ENCODE measurements at regions not wholly inside any gene's neighbourhood (a gene's known extent, or its start where the extent isn't known, plus 50 kb on each side); places are given as distances from the start of the nearest gene placed in this dataset.

DNA sequence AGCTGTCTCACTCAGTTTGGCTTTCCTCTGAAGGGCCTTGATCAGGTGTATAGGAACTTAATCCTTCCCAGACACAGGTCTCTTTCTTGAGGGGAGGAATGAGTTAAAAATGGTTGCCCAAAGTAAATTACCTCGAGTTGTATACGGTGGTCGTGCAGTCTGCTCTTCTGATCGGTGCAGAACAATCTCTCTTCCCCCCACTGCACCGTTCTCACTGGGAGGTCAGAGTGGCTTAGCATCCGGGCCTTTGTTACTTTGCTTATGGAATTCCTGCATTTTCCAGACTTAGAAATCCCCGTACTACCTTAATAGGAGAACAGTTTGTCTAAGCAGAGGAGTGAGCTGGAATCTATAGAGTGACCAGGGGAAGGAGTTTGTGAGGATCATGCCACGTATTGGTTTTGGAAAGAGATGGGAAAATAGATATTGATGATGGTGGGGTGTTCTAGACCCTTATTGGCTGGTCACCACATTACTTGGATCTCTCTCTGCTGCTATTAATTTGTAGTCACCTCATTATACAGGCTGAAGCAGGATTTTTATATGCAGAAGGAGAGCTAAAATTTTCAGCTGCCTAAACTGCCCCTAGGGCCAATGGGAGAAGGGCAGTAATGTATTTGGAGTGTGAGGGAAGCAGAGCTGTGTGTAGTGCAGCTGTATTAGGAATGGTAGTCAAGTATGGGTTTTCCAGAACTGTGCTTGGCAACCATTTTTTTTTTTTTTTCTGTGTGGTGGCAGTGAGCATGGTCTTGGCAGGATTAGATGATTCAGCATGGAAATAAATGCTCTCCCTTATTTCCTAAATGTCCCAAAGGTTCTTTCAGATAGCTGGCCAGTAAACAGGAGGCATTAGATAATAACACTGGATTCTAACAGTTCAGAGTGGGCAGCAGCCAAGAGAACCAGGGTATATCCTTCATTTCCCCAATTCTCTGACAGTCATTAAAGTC, 81.5 kb downstream of the NDUFS5 start:
- no peak for FAIRE-seq
- DNase-seq (ENCODE audit: low spot score): peak; percentile 9

DNA sequence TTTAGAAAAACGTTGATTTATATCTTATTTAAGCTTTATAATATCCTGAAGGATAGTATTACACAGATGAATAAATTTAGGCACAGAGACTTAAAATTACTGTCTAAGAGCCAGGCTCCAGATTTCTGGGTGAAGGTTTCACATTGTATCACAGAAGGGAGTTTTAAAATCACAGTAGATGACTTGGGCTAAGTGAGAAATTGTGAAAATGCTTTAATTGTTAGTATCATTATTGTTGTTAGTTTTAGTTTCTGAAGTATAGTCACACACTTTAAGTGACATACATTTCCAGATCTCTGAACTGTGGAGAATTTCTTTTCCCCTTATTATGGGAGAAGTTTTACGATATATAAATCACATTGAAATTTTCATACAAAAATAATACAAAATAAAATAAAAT, 83.5 kb downstream of the NDUFS5 start:
- DNase-seq (ENCODE audit: low spot score) (no peak), FAIRE-seq (peak; percentile 39)

DNA sequence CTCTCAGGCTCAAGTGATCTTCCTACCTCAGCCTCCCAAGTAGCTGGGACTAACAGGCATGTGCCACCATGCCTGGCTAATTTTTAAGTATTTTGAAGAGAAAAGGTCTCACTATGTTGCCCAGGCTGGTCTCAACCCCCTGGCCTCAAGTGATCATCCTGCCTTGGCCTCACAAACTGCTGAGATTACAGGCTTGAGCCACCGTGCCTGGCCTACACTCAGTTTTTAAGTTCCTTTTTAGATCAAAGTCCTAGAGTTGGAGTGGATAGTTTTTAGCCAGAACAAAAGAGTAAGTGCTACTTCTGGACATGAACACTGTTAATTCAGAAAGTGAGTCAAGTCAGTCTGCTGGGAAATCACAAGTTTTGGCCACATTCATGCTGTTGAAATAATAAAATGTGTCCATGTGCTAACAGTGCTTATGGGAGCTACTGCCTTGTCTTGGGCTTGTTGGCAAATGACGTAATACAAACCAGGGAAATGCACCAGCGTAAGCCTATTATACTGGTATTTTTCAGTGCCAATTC, 84.2 kb downstream of the NDUFS5 start:
- DNase-seq (ENCODE audit: low spot score) (no peak), FAIRE-seq (no peak)

DNA sequence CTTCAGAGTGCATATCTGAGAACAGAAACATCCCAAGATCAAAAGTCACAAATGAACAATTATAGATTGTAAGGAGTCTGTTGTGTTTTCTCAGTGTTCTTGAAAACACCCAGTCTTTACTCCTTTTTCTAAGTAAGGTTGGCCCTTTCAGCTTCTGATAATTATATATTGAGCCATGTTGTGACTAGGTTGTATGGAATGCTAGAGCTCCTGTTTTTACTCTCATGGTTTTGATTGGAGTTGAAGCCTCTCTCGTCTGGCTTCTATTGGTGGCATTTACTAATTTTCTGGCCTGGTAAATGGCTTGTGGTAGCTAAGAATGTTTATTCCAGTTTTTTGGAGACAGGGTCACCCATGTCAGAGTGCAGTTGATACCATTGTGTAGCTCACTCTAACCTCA, 84.7 kb downstream of the NDUFS5 start:
- no peak for DNase-seq (ENCODE audit: low spot score)
- no peak for FAIRE-seq

DNA sequence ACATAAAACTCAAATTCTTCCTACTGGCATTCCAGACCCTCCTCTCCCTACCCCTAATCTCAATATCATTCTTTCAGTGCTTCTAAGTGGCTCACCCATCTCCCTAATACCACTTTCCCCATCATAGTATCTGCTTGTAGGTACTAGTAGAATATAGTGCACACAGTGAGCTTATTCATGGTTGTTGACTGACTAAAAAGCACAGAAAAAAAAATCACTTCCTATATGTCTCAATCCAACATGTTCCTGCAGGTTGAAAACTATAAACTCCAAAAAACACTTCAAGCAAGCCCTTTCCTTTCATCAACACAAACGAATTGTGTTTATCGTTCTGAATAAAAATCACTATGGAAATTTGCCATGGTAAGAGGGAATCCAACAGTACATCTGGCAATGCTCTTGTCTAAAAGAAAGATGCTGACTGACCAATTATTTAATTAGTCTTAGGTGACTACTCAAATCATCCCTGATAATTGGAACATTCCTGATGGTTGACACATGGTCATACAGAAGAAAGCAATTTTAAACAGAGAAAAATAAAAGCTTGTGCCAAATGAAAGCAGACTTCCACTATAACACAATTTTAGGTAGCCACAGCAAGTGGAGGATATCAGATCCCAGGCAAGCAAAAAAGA, 87.1 kb downstream of the NDUFS5 start:
- DNase-seq (ENCODE audit: low spot score): no peak
- no peak for FAIRE-seq

DNA sequence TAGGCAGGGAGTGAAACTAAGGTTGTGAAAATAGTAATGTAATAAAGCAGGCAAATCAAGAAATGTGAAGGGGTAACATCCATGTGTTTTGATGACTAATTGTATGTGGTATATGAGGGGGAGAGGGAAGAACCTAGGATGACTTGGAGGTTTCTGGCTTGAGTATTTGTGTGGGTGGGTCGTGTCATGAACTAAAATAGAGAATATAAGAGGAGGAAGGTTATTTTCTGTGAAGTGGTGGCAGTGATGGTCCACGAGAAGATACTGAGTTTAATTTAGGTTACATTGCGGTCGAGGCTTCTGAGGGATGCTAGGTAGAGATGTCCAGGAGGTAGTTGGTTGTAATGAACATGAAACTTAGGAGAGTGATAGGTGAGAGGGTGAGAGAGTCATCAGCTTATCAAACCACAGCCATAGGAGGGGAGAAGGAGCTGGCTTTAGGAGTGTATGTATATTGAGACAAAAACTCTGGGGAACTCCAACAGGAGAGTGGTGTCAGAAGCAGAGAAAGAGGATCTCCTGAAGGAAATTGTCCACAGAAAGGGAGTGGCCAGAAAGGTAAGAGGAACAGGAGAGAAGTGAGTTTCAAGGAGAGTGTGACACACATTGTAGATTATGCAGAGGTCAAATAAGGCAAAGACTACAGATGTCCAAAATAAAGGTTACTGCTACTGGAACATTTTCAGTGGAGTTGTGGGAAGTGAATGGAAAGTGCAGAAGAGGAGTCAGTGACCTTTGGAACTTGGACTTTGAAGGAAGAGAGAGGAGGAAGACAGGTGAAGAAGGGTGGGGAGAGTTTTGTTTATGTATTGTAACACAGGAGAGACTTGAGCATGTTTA, 89.0 kb upstream of the MACF1 start:
- peak; percentile 37 for DNase-seq (ENCODE audit: low spot score)
- peak; percentile 8 for FAIRE-seq

DNA sequence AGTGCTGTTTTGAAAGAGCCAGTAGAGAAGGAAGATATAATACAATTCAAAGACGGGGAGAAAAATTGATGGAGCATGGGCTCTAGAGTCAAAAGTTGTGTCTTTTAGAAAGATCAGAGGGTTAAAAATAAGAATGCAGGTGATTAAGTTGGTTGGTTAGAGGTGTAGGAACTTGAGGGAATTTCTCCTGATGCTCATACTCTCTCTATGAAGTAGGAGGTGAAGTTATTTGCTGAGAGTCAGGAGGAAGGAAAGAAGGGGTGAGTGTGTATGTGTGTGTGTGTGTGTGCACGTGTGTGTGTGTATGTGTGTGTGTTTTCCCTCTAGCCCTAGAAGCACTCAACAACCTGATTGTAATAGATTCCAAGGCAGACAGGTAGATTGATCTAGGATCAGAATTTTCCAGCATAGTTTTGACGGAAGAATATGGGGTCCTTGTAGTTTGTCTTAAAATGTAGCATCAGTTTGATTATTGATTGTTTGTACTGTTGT, 88.3 kb upstream of the MACF1 start:
- no peak for FAIRE-seq
- DNase-seq (ENCODE audit: low spot score): no peak

DNA sequence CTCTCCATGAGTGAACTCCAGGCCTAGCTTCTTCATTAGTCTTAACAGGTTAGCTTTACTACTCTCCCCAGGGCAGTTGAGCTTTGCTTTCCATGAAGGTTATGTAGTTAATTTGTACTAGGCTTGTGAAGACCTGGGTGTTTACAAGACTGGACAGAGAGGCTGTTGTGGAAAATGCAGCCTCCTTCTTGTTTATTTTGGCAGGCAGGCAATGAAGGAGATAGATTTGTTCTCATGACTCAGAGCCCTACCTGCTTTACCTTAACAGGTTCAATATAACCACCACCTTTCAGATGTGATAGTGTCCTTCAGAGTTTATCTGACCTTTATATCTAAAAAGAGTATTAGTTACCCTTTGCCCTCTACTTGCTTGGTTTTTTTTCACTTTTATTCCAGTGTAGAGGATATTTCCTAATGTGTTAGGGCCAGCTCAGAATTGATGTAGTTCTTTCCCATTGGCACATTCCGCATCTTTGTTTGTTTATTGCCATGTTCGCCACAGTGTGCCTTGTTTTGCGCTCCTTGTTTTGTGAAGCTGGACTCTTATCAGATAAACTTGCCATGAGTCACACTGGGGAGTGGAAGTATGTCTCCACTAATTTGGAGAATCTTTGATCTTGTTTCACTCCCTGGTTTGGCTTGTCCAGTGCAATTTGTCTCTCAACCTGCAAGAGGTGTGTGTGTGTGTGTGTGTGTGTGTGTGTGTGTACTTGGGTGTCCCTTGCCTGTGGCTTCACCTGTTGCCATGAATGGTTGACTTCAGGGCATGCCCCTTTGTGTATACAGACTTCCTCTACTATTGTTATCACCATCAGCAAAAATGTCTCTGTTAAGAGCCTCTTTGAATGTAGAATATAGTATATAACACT, 87.4 kb upstream of the MACF1 start:
- DNase-seq (ENCODE audit: low spot score) (no peak), FAIRE-seq (no peak)

DNA sequence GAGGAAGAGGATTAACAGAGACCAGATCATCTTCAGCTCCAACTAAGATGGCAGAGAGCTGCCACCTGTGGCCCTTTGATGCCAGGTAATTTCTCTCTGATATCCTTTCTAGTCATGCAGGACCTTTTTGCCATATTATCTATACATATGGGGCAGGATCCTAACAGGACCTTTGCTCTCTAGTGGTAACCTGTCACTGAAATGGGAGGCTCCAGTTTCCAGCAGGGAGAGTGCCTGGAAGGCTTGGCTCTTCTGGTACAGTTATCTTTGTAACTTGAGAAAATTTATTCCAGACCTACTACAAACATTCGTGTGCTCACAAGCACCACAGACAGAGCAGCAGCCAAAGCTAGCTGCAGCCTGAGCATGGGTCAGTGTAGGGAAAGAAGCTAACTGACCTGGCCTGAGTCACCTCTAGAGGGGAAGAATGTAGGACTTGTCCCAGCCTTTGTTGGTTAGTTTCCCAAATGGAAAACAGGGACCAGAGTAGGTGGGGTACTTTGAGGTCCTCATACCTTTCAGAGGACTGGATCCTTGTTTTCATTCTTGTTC, 86.5 kb upstream of the MACF1 start:
- DNase-seq (ENCODE audit: low spot score): no peak
- FAIRE-seq: no peak

DNA sequence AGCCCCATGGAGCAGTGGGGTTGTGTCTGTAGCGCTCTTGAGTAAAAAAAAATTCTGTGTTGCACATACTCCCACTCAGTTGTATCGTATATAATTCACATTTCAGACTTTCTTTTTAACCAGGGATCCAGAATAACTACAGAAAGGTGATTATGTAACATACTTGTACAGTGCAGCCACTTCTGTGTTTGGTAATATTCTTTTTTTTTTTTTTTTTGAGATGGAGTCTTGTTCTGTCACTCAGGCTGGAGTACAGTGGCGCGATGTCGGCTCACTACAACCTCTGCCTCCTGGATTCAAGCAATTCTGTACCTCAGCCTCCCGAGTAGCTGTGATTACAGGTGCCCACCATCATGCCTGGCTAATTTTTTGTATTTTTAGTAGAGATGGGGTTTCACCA, 82.4 kb upstream of the MACF1 start:
- DNase-seq (ENCODE audit: low spot score) (no peak), FAIRE-seq (no peak)

DNA sequence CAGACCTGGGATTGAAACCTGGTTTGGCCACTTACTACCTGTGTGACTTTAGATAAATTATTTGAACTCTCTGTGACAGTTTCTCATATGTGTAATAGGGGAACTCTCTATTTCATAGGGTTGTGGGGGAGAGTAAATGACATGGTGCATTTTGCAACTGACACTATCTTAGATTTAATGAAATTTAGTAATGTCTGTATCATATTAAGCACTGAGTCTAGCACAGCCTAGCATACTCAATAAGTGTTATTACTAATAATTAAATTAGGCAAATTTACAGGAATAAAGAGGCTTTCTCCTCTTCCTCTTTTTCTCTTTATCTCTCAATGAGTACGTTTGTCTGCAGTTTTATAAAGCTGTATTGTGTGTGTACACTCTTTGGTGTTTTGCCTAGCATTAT, 80.2 kb upstream of the MACF1 start:
- no peak for FAIRE-seq
- DNase-seq (ENCODE audit: low spot score): no peak

DNA sequence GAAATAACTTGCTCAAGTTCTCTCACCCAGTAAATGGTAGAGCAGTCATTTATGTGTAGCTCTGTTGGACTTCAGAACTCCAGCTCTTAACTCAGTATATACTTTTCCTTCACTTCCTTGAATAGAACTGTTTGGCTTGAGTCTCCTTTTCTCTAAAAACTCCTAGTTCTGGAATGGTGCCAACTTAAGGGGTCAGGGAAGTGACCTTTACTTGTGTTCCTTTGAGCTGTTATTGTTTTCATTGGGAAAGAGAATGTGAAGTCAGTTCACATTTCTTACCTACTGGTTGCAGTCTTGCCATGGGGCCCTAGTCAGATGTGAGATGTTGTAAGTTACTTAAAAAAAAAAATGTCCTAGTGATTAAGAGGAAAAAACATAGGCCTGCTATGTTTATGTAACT, 77.0 kb upstream of the MACF1 start:
- DNase-seq (ENCODE audit: low spot score) (no peak), FAIRE-seq (no peak)

DNA sequence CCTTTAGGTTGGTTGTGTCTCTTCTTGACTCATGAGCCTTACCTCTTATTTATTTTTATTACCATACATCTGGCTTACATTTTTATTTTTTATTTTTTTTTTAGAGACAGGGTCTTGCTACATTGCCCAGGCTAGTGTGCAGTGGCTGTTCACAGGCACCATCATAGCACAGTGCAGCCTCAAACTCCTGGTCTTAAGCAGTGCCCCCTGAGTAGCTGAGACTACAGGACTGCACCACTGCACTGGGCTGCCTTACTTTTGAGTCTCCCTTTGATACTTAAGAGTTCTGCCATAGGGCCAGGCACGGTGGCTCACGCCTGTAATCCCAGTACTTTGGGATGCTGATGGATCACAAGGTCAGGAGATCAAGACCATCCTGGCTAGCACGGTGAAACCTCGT, 76.4 kb upstream of the MACF1 start:
- FAIRE-seq: no peak
- DNase-seq (ENCODE audit: low spot score): no peak

DNA sequence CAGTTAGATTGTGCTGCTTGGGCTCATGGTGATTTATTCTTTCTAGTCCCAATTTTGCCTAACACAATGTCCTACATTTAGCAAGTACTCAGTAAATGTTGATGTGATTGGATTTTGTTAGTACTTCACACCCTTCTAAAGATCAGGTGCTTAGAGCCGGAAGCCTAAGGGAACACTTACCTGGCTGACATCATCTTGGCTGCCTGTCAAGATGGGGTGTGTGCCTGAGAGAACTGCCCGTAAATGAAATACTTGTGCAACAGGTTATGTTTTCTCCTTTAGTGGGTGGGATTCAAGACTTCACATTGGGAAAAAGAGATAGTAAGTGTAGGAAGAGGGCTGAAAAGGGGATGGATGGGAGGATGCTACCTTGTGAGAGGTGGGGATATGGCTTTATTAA, 75.5 kb upstream of the MACF1 start:
- DNase-seq (ENCODE audit: low spot score): no peak
- FAIRE-seq: no peak

DNA sequence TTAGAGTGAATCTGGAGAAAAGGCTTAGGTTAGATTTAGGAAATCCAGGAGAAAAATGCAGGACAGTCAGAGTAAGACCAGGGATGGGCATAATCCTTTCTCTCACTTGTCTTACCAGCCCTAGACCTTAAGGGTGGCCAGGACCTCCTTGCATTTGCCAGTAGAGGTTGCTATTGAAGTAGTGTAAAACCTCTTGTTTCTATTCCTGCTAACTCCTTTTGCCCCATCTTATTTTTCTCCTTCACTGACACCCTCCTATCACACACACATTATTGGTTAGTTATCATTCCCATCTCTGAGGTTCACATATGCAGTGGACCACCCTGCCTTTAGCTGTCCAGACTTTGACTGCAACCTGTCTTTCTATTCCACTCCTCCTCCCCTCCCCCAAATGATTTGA, 75.0 kb upstream of the MACF1 start:
- no peak for FAIRE-seq
- DNase-seq (ENCODE audit: low spot score): peak; percentile 40

DNA sequence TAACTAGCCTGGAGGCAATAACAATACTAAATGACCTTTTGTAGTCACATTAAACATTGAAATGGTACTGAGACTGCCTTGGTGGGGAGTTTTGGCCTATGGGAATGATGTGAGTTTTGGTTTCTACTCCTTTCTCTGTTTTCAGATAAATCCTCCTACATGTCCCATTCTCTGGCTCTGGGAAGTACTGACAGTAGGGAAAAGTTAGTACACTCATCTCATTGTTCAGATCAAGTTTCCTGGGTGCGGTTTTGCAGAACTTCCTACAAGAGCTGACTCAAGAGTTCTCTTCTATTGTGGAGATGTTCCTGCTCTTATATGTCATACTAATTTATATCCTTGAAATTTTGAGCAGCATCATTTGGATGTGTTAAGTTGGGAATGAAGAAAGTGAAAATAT, 74.2 kb upstream of the MACF1 start:
- FAIRE-seq: peak; percentile 85
- DNase-seq (ENCODE audit: low spot score): peak; percentile 69

DNA sequence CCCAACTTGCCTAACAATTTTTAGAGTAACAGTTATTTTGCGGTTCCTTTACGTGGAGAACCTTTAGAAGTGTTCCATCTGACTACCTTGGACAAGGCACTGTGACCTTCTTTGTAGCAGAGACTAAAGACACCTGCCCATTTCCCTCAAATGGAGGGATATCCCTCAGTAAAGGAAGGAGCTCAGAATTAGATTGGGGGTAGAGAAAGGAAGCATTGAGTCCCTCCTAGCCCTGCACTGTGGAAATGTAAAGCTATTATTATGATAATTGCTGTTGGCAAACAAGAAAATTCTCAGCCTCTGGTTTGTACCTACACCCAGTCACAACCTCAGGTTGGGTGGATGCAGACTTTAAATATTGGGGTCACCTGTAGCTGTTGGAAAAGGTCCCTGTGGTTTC, 72.6 kb upstream of the MACF1 start:
- FAIRE-seq: no peak
- no peak for DNase-seq (ENCODE audit: low spot score)

DNA sequence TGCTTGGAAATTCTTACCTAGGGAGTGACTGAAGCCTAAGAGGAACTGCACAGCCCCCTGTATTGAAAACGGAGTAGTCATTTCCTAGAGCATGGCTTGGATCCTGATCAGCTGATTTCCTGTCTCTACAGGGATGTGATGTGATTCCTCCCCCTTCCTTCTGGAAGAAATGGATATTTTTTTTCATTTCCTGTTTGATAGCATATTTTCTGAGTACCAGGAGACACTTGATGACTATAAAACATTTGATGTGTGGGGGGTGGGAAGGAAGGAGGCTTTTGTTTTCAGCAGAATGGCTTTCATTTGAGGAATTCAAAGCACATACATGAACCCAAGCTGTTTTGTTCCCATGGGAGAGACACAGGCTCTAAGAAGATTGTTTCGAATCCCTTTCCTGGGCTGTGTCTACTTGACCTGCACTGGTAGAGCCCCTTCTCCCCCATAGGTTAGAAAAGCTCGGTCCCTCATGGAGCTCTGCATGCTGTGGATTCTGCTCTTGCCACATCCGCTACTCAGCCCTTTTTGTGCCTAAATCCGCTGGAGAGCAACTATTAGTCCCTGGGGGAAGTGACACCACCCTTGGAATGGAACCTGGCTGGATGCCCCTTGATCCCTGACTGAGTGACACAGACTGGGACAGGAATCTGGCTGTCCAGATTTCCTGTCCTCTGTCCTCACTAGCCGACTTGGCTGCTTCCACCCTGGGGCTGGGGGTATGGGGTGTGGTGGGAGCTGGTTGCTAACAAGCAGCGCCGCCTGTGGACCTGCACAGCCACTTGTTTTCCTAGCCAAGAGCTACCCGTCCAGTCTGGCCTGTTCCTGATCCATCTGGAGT, 71.8 kb upstream of the MACF1 start:
- DNase-seq (ENCODE audit: low spot score) (peak; percentile 24), FAIRE-seq (no peak)

DNA sequence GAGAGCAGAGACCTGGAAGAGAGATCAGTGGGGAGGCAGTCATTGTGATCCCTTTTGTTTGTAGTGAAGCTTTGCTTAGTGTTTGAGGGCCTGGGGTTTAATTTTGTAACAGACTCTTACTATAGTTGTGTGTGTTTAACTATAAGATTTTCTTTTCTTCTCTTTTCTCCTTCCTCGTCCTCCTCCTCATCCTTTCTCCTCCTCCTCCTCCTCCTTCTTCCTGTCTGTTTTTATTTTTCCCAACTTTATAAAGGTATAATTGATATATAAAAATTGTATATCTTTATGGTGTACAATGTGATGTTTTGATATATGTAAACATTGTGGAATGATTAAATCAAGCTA, 71.2 kb upstream of the MACF1 start:
- FAIRE-seq: no peak
- no peak for DNase-seq (ENCODE audit: low spot score)

All from RCC 7860 (cell line).